ENCODE measurements at regions not wholly inside any gene's neighbourhood (a gene's known extent, or its start where the extent isn't known, plus 50 kb on each side); places are given as distances from the start of the nearest gene placed in this dataset.

- TF ChIP-seq, protein P1, sequence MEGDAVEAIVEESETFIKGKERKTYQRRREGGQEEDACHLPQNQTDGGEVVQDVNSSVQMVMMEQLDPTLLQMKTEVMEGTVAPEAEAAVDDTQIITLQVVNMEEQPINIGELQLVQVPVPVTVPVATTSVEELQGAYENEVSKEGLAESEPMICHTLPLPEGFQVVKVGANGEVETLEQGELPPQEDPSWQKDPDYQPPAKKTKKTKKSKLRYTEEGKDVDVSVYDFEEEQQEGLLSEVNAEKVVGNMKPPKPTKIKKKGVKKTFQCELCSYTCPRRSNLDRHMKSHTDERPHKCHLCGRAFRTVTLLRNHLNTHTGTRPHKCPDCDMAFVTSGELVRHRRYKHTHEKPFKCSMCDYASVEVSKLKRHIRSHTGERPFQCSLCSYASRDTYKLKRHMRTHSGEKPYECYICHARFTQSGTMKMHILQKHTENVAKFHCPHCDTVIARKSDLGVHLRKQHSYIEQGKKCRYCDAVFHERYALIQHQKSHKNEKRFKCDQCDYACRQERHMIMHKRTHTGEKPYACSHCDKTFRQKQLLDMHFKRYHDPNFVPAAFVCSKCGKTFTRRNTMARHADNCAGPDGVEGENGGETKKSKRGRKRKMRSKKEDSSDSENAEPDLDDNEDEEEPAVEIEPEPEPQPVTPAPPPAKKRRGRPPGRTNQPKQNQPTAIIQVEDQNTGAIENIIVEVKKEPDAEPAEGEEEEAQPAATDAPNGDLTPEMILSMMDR (IDR thresholded peaks at IDR 0.05; ENCODE audit: insufficient read depth, low read length, poor library complexity, severe bottlenecking) = no peak
- no peak for DNase-seq (ENCODE audit: low read depth)
- Histone ChIP-seq H3K36me3 (ENCODE audit: control insufficient read depth, insufficient read depth, low read length) (no peaks in the 10 kb centered on the region), H3K4me3 (ENCODE audit: low read depth, low read length) (no peak overlapping the region), H3K27me3 (ENCODE audit: control insufficient read depth, insufficient read depth, low read length) (no peaks in the 10 kb centered on the region)
These were observed 1110.2 kb downstream of the TAF11L14 start for GRCh38 chr5:18744441-18744840.

DNA sequence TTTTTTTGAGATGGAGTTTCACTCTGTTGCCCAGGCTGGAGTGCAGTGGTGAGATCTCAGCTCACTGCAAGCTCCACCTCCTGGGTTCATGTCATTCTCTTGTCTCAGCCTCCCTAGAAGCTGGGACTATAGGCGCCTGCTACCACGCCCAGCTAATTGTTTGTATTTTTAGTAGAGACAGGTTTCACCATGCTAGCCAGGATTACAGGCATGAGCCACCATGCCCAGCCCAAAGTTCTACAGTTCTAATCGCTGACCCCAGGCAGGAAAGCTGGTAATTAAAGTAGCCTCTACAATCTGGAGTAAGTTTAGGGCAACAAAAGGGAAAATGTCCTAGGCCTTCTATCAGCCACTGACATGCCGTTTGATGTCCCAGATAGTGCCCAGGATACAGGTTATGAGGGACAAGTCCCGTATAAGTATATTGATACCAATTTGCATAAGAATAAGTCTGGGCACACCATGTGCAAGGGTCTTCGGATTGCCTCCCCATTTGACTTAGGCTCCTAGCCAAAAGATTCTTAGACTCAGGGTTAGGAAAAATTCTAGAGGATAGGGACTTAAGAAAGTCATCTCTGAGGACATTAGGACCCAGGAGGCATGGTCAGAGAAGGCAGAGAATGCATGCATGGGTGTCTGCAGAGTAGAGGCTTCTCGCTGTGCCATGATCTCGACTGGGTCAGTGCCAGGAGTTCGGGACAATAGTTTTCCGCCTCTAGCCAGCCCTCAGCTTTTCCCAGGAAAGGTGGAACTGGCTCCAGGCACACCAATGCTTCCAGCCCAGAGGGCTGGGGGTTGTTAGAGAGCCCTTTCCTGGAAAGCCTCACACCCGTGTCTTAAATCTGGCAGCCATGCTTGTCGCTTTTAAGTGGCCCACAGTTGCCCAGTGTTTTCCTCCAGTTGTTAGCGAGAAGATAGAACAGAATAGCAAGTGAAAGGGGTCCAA is 1111.1 kb downstream of the TAF11L14 start:
- no peak overlapping the region for H3K4me3 ChIP-seq (ENCODE audit: low read depth, low read length)
- H3K36me3 ChIP-seq (ENCODE audit: control insufficient read depth, insufficient read depth, low read length) = no peaks in the 10 kb centered on the region
- TF ChIP-seq, protein P1 (IDR thresholded peaks at IDR 0.05; ENCODE audit: insufficient read depth, low read length, poor library complexity, severe bottlenecking) = no peak
- no peak for DNase-seq (ENCODE audit: low read depth)
- no peaks in the 10 kb centered on the region for H3K27me3 ChIP-seq (ENCODE audit: control insufficient read depth, insufficient read depth, low read length)

DNA sequence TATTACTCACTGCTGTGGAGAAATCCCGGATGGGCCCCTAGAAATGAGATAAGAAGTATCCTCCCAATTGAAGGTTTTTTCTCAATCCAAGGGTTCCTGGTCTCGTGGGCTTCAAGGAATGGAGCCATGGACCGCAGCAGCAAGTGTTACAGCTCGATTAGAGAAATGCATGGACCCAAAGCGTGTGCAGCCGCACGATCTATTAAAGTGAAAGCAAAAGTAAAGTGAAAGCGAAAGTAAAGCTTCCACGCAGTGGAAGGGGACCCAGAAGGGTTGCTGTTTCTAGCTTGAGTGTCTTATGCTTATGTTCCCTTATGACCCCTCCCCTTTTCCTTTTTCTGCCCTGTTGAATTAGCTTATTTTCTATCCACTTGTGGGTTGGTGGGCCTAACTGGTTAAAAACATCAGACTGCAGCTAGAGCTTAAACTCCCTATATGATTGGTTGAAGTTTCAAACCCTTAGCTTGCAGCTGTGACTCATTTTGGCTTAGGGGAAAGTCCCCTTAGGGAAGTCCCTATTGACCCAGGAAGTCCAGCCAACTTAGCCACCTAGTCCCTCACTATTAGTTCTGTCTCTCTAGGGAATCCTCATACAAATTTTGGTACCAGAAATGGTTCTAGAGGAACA is 1111.8 kb downstream of the TAF11L14 start:
- TF ChIP-seq, protein P1 (IDR thresholded peaks at IDR 0.05; ENCODE audit: insufficient read depth, low read length, poor library complexity, severe bottlenecking) = no peak
- DNase-seq (ENCODE audit: low read depth) = no peak
- no peaks in the 10 kb centered on the region for H3K27me3 ChIP-seq (ENCODE audit: control insufficient read depth, insufficient read depth, low read length)
- H3K36me3 ChIP-seq (ENCODE audit: control insufficient read depth, insufficient read depth, low read length) = no peaks in the 10 kb centered on the region
- H3K4me3 ChIP-seq (ENCODE audit: low read depth, low read length) = no peak overlapping the region

GRCh38 chr5:18749763-18750162 is 1115.5 kb downstream of the TAF11L14 start:
- no peak overlapping the region for H3K4me3 ChIP-seq (ENCODE audit: low read depth, low read length)
- H3K27me3 ChIP-seq (ENCODE audit: control insufficient read depth, insufficient read depth, low read length) = no peaks in the 10 kb centered on the region
- TF ChIP-seq, protein P1 (IDR thresholded peaks at IDR 0.05; ENCODE audit: insufficient read depth, low read length, poor library complexity, severe bottlenecking) = no peak
- H3K36me3 ChIP-seq (ENCODE audit: control insufficient read depth, insufficient read depth, low read length) = no peaks in the 10 kb centered on the region
- no peak for DNase-seq (ENCODE audit: low read depth)

DNA sequence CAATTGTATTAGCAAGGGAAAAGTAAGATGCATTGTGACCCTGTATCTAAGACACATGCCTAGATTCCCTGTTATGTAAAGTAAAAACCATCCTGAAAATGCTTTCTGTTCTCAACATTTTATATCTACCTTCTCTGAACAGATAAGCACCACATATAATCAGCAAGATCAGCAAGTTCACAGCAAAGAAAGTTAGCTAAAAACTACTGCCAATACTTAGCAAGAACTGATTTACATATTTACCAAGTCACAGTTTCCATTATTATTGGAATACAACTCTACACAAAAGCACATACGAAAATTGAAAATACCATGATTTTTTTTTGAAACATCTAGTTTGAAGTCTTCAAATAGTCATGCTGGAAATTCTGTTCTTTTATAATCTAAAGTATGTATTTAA is 1118.1 kb downstream of the TAF11L14 start:
- H3K4me3 ChIP-seq (ENCODE audit: low read depth, low read length) = no peak overlapping the region
- H3K27me3 ChIP-seq (ENCODE audit: control insufficient read depth, insufficient read depth, low read length) = no peaks in the 10 kb centered on the region
- no peak for DNase-seq (ENCODE audit: low read depth)
- no peaks in the 10 kb centered on the region for H3K36me3 ChIP-seq (ENCODE audit: control insufficient read depth, insufficient read depth, low read length)
- TF ChIP-seq, protein P1 (IDR thresholded peaks at IDR 0.05; ENCODE audit: insufficient read depth, low read length, poor library complexity, severe bottlenecking) = no peak

Measured in kidney epithelial cell (primary cell).